ENCODE measurements at regions not wholly inside any gene's neighbourhood (a gene's known extent, or its start where the extent isn't known, plus 50 kb on each side); places are given as distances from the start of the nearest gene placed in this dataset.

DNA sequence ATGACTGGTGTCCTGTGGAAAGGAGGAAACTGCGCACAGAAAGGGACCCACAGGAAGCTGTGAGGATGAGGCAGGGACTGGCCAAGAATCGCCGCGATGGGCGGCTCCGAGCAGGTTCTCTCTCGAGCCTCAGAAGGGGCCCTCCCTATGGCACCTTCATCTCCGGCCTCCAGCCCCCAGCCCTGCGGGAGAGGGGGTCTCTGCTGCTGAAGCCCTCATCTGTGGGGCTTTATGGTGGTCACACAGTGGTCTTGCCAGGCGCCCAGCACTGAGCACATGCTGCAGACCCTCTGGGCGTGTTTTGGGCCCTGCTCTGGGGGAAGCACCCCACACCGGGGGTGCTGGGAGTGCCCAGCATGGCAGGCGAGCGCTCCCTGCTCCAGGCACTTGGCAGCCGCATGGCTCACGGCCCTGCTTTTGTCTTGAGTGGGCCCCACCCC lies 86.6 kb upstream of the ACTRT2 start:
- Mint-ChIP-seq H3K27ac (no peak overlapping the region), H3K4me3 (no peak overlapping the region), H3K9me3 (peaks cover 9% of the 10 kb centered on the region), H3K4me1 (peaks cover 4% of the 10 kb centered on the region), H3K27me3 (ENCODE audit: insufficient read depth, low read depth) (peaks cover 9% of the 10 kb centered on the region), H3K36me3 (no peaks in the 10 kb centered on the region)
- Histone ChIP-seq H3K36me3 (no peaks in the 10 kb centered on the region), H3K27ac (no peak overlapping the region), H3K9ac (no peak overlapping the region), H3K4me3 (no peak overlapping the region), H4K20me1 (ENCODE audit: low read depth) (no peaks in the 10 kb centered on the region), H3K4me1 (no peaks in the 10 kb centered on the region), H3K9me3 (ENCODE audit: low read depth) (no peaks in the 10 kb centered on the region), H3F3A (ENCODE audit: low read depth) (no peaks in the 10 kb centered on the region), H2AFZ (replicated peaks) (no peak overlapping the region), H3K79me2 (ENCODE audit: low read depth) (no peaks in the 10 kb centered on the region), H3K27me3 (no peaks in the 10 kb centered on the region), H3K4me2 (no peak overlapping the region)
- TF ChIP-seq EZH2phosphoT487 (IDR thresholded peaks at IDR 0.05) (no peak), EZH2 (IDR thresholded peaks at IDR 0.05) (no peak)
- TF ChIP-seq, protein P1, sequence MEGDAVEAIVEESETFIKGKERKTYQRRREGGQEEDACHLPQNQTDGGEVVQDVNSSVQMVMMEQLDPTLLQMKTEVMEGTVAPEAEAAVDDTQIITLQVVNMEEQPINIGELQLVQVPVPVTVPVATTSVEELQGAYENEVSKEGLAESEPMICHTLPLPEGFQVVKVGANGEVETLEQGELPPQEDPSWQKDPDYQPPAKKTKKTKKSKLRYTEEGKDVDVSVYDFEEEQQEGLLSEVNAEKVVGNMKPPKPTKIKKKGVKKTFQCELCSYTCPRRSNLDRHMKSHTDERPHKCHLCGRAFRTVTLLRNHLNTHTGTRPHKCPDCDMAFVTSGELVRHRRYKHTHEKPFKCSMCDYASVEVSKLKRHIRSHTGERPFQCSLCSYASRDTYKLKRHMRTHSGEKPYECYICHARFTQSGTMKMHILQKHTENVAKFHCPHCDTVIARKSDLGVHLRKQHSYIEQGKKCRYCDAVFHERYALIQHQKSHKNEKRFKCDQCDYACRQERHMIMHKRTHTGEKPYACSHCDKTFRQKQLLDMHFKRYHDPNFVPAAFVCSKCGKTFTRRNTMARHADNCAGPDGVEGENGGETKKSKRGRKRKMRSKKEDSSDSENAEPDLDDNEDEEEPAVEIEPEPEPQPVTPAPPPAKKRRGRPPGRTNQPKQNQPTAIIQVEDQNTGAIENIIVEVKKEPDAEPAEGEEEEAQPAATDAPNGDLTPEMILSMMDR (IDR thresholded peaks at IDR 0.05), result no peak
- DNase-seq (ENCODE audit: low spot score), result no peak

DNA sequence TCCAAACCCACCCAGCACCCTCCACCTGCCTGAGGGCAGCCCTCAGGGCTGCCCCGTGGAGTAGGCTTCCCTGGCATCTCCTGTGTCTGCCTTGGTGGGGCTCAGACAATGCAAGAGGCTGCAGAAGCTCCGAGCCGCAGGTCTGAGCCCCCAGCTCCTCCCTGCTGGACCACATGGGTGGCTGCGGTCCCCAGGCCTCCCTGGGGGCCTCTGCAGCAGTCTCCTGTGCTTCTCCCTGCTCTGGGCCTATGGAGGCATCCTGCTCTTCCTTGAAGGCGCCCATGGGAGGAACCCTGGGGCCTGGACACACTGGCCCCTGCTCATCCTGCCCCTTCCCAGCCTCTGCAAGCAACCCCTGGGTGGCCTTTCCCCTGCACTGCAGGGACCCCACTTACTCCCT lies 86.1 kb upstream of the ACTRT2 start:
- H3K4me1 Mint-ChIP-seq, result peaks cover 4% of the 10 kb centered on the region
- Histone ChIP-seq H3K27me3 (no peaks in the 10 kb centered on the region), H3K36me3 (no peaks in the 10 kb centered on the region), H2AFZ (replicated peaks) (no peak overlapping the region), H3K4me1 (no peaks in the 10 kb centered on the region), H3K9ac (no peak overlapping the region), H3K27ac (no peak overlapping the region), H3K4me2 (no peak overlapping the region), H3K79me2 (ENCODE audit: low read depth) (no peaks in the 10 kb centered on the region), H3F3A (ENCODE audit: low read depth) (no peaks in the 10 kb centered on the region), H3K4me3 (no peak overlapping the region), H4K20me1 (ENCODE audit: low read depth) (no peaks in the 10 kb centered on the region), H3K9me3 (ENCODE audit: low read depth) (no peaks in the 10 kb centered on the region)
- H3K27ac Mint-ChIP-seq, result no peak overlapping the region
- TF ChIP-seq EZH2phosphoT487 (IDR thresholded peaks at IDR 0.05), result no peak
- no peak for TF ChIP-seq EZH2 (IDR thresholded peaks at IDR 0.05)
- TF ChIP-seq, protein P1 (IDR thresholded peaks at IDR 0.05), result no peak
- peaks cover 7% of the 10 kb centered on the region for H3K27me3 Mint-ChIP-seq (ENCODE audit: insufficient read depth, low read depth)
- no peak overlapping the region for H3K4me3 Mint-ChIP-seq
- peaks cover 14% of the 10 kb centered on the region for H3K9me3 Mint-ChIP-seq
- DNase-seq (ENCODE audit: low spot score), result no peak
- no peaks in the 10 kb centered on the region for H3K36me3 Mint-ChIP-seq

DNA sequence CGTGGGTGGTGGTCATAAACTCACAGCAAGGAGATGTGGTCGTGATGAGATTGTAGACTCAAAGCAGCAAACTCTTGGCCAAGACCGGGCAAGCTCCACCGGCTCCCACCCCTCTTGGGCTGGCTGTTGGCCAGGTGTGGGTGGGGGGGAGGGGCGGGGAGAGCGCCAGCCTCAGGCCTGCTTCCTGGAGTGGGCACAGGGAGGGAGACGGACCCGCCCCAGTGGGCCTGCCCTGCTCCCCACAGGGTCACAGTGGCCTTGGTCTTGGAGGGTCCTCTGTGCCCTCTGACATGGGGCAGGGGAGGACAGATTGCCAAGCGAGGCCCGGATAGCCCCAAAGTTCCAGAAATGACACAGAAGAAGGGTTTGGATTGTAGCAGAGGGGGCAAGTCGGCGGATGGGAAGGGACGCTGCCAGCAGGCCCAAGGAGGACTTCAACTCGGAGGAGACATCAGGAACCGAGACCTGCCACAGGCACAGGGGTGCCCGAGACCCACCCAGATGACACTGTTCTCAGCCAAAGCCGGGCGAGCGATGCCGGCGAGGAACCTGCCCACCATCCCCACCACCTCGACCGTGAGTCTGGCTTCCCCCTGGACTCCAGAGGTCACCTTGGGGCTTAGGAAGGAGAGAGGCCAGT lies 85.4 kb upstream of the ACTRT2 start:
- Mint-ChIP-seq H3K9me3 (peaks cover 20% of the 10 kb centered on the region), H3K4me1 (peaks cover 4% of the 10 kb centered on the region), H3K4me3 (no peak overlapping the region), H3K36me3 (no peaks in the 10 kb centered on the region), H3K27me3 (ENCODE audit: insufficient read depth, low read depth) (peaks cover 7% of the 10 kb centered on the region), H3K27ac (no peak overlapping the region)
- TF ChIP-seq, protein P1 (IDR thresholded peaks at IDR 0.05), result no peak
- TF ChIP-seq EZH2 (IDR thresholded peaks at IDR 0.05), result no peak
- TF ChIP-seq EZH2phosphoT487 (IDR thresholded peaks at IDR 0.05), result no peak
- Histone ChIP-seq H3K79me2 (ENCODE audit: low read depth) (no peaks in the 10 kb centered on the region), H3F3A (ENCODE audit: low read depth) (no peaks in the 10 kb centered on the region), H3K4me2 (no peak overlapping the region), H3K4me1 (no peaks in the 10 kb centered on the region), H2AFZ (replicated peaks) (no peak overlapping the region), H3K36me3 (no peaks in the 10 kb centered on the region), H3K9me3 (ENCODE audit: low read depth) (no peaks in the 10 kb centered on the region), H4K20me1 (ENCODE audit: low read depth) (no peaks in the 10 kb centered on the region), H3K4me3 (no peak overlapping the region), H3K9ac (no peak overlapping the region), H3K27ac (no peak overlapping the region), H3K27me3 (no peaks in the 10 kb centered on the region)
- no peak for DNase-seq (ENCODE audit: low spot score)
